ENCODE measurements at regions not wholly inside any gene's neighbourhood (a gene's known extent, or its start where the extent isn't known, plus 50 kb on each side); places are given as distances from the start of the nearest gene placed in this dataset.

GRCh38 chr21:41656946-41657525 lies 109.8 kb downstream of the RIPK4 start:
- no peak for TF ChIP-seq CTCF (IDR thresholded peaks at IDR 0.05; ENCODE audit: low read depth, low read length)
- no peak for TF ChIP-seq EZH2phosphoT487 (IDR thresholded peaks at IDR 0.05; ENCODE audit: low read depth)
